ENCODE measurements at regions not wholly inside any gene's neighbourhood (a gene's known extent, or its start where the extent isn't known, plus 50 kb on each side); places are given as distances from the start of the nearest gene placed in this dataset.

GRCh38 chr7:53800746-53801145, 741.4 kb upstream of the VSTM2A start:
- H3K27me3 ChIP-seq (ENCODE audit: control insufficient read depth, insufficient read depth, low read length): no peaks in the 10 kb centered on the region
- TF ChIP-seq, protein P1, sequence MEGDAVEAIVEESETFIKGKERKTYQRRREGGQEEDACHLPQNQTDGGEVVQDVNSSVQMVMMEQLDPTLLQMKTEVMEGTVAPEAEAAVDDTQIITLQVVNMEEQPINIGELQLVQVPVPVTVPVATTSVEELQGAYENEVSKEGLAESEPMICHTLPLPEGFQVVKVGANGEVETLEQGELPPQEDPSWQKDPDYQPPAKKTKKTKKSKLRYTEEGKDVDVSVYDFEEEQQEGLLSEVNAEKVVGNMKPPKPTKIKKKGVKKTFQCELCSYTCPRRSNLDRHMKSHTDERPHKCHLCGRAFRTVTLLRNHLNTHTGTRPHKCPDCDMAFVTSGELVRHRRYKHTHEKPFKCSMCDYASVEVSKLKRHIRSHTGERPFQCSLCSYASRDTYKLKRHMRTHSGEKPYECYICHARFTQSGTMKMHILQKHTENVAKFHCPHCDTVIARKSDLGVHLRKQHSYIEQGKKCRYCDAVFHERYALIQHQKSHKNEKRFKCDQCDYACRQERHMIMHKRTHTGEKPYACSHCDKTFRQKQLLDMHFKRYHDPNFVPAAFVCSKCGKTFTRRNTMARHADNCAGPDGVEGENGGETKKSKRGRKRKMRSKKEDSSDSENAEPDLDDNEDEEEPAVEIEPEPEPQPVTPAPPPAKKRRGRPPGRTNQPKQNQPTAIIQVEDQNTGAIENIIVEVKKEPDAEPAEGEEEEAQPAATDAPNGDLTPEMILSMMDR (IDR thresholded peaks at IDR 0.05; ENCODE audit: insufficient read depth, low read length, severe bottlenecking): no peak
- H3K4me3 ChIP-seq (ENCODE audit: low read depth, low read length): no peak overlapping the region
- no peak for FAIRE-seq
- H3K36me3 ChIP-seq (ENCODE audit: control insufficient read depth, insufficient read depth, low read length): no peaks in the 10 kb centered on the region
- DNase-seq (ENCODE audit: low read depth): no peak

- H3K4me3 ChIP-seq (ENCODE audit: low read depth, low read length): no peak overlapping the region
- DNase-seq (ENCODE audit: low read depth) (no peak), FAIRE-seq (no peak)
- H3K36me3 ChIP-seq (ENCODE audit: control insufficient read depth, insufficient read depth, low read length): no peaks in the 10 kb centered on the region
- TF ChIP-seq, protein P1 (IDR thresholded peaks at IDR 0.05; ENCODE audit: insufficient read depth, low read length, severe bottlenecking): no peak
- no peaks in the 10 kb centered on the region for H3K27me3 ChIP-seq (ENCODE audit: control insufficient read depth, insufficient read depth, low read length)
Measured at GRCh38 chr7:53806119-53806518, 736.1 kb upstream of the VSTM2A start.

- DNase-seq (ENCODE audit: low read depth): no peak
- no peaks in the 10 kb centered on the region for H3K27me3 ChIP-seq (ENCODE audit: control insufficient read depth, insufficient read depth, low read length)
Measured at GRCh38 chr7:53811555-53812079, 730.6 kb upstream of the VSTM2A start.

GRCh38 chr7:53812135-53812534, 730.0 kb upstream of the VSTM2A start:
- no peak for DNase-seq (ENCODE audit: low read depth)
- no peaks in the 10 kb centered on the region for H3K36me3 ChIP-seq (ENCODE audit: control insufficient read depth, insufficient read depth, low read length)
- TF ChIP-seq, protein P1 (IDR thresholded peaks at IDR 0.05; ENCODE audit: insufficient read depth, low read length, severe bottlenecking): no peak
- FAIRE-seq: no peak
- H3K27me3 ChIP-seq (ENCODE audit: control insufficient read depth, insufficient read depth, low read length): no peaks in the 10 kb centered on the region
- H3K4me3 ChIP-seq (ENCODE audit: low read depth, low read length): no peak overlapping the region

More at GRCh38 chr7:53811555-53812079, 730.6 kb upstream of the VSTM2A start:
- no peak for FAIRE-seq
- Histone ChIP-seq H3K4me3 (ENCODE audit: low read depth, low read length) (peak overlapping the region; percentile 6), H3K36me3 (ENCODE audit: control insufficient read depth, insufficient read depth, low read length) (no peaks in the 10 kb centered on the region)
- TF ChIP-seq, protein P1 (IDR thresholded peaks at IDR 0.05; ENCODE audit: insufficient read depth, low read length, severe bottlenecking): no peak

DNA sequence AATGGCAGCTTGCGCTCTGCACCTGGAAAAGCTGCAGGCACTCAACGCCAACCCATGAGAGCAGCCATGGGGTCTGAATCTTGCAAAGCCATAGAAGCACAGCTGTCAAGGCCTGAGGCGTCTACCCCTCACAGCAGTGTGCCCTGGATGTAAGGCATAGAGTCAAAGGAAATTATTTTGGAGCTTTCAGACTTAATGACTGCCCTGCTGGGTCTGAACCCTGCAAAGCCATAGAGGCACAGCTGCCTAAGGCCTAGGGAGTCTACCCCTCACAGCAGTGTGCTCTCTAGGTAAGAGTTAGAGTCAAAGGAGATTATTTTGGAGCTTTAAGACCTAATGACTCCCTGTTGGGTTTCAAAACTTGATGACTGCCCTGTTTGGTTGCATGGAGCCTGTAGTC, 706.9 kb upstream of the VSTM2A start:
- DNase-seq (ENCODE audit: low read depth) (no peak), FAIRE-seq (no peak)
- no peak overlapping the region for H3K4me3 ChIP-seq (ENCODE audit: low read depth, low read length)
- no peaks in the 10 kb centered on the region for H3K27me3 ChIP-seq (ENCODE audit: control insufficient read depth, insufficient read depth, low read length)
- TF ChIP-seq, protein P1 (IDR thresholded peaks at IDR 0.05; ENCODE audit: insufficient read depth, low read length, severe bottlenecking): no peak
- no peaks in the 10 kb centered on the region for H3K36me3 ChIP-seq (ENCODE audit: control insufficient read depth, insufficient read depth, low read length)

GRCh38 chr7:53877688-53878087, 664.5 kb upstream of the VSTM2A start:
- DNase-seq (ENCODE audit: low read depth): no peak
- no peak for FAIRE-seq
- Histone ChIP-seq H3K4me3 (ENCODE audit: low read depth, low read length) (no peak overlapping the region), H3K27me3 (ENCODE audit: control insufficient read depth, insufficient read depth, low read length) (no peaks in the 10 kb centered on the region), H3K36me3 (ENCODE audit: control insufficient read depth, insufficient read depth, low read length) (no peaks in the 10 kb centered on the region)
- TF ChIP-seq, protein P1 (IDR thresholded peaks at IDR 0.05; ENCODE audit: insufficient read depth, low read length, severe bottlenecking): no peak

Measured in bronchial epithelial cell (primary cell).